RPMI8226 (cell line): ENCODE measurements at regions not wholly inside any gene's neighbourhood (a gene's known extent, or its start where the extent isn't known, plus 50 kb on each side); places are given as distances from the start of the nearest gene placed in this dataset.

Experiments
- DNase-seq: peaks from one replicate; pipeline ENCODE4 v3.0.0-alpha.2; 2015

- no peak for DNase-seq
Observed at GRCh38 chr2:18701546-18701945, 112.2 kb upstream of the NT5C1B start.

DNA sequence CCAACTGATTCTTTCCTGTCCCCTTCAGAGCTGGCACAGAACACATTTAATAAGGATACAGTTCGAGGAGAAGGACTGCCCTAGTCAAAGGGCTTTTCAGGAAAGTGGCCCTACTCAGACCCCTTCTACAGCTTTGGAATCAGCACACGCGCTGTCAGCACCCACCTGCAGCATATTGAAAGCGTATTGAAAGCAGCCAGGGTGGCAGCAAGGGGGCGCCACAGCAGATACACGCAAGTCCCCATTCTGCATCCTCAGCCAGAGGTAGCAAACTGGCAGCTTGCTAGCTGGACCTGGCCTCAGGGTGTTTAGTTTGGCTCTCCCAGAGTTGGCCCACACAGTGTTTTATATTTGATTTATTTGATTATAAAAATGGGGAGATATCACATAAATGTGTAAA is 101.0 kb upstream of the NT5C1B start:
- no peak for DNase-seq

DNA sequence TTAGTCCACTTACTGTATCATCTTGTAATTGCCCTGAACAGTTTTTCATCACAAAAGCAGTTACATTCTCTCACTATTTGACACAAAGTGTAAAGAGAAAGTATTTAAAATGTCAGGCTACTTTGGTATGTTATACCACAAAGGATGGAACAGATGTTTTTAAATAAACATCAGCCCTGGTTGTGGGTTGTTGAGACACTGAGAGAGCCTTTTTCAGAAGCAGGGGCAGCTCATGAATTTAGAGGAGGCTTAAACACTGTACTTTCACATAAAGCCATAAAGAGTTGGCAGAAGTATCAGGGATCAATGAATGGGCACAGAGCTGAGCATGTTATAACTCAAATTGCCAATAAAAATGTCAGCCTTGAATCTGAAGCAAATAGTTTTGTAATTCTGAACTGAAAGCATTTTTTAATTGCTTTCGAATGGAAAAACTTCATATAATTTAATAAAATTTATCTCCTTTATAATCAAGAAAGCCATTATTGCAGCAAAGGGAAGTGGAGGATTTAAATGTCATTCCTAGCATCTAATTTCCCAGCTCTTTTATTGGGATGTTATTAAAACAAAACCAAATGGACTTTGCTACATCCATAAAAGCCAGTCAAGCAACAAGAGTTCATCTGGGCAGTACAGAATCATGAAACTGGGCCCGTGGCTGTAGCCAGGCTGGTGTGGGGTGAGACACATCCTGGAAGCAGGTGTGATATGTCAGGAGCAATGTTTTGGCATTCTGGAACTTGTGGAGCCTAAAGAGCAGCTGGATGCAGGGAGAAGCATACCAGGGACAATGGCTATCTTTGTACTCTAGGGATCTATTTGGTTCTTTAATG is 95.1 kb upstream of the NT5C1B start:
- no peak for DNase-seq

GRCh38 chr2:18682681-18683080 is 93.3 kb upstream of the NT5C1B start:
- DNase-seq, result no peak

- no peak for DNase-seq
Observed at GRCh38 chr2:18677280-18677679, 87.9 kb upstream of the NT5C1B start.

- no peak for DNase-seq
Observed at GRCh38 chr2:18674309-18674708, 84.9 kb upstream of the NT5C1B start.

- DNase-seq, result no peak
Observed at GRCh38 chr2:18671363-18671762, 82.0 kb upstream of the NT5C1B start.

- DNase-seq, result no peak
Observed at GRCh38 chr2:18668221-18668620, 78.9 kb upstream of the NT5C1B start.

DNA sequence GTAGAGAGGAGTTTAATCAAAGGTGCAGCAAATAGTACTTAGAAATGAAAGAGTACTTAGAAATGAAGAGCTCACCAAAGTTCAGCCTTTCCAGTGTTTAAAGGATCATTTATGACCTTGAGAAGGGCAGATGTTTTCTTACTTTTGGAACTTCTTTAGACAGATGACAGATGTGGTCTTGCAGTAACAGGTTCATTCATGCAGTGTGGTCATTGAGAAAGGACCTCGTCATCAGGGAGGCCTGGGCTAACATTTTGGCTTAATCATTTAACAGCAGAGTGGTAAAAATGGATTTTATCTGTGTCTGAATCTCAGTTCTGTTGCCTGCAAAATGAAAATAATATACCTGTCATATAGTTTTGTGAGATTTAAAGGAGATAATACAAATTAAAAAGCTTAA is 75.1 kb upstream of the NT5C1B start:
- no peak for DNase-seq

- no peak for DNase-seq
Observed at GRCh38 chr2:18663861-18664260, 74.5 kb upstream of the NT5C1B start.

- DNase-seq, result no peak
Observed at GRCh38 chr2:18662689-18663088, 73.3 kb upstream of the NT5C1B start.

GRCh38 chr2:18659915-18660314 is 70.5 kb upstream of the NT5C1B start:
- no peak for DNase-seq

- no peak for DNase-seq
Observed at GRCh38 chr2:18656048-18656447, 66.7 kb upstream of the NT5C1B start.

DNA sequence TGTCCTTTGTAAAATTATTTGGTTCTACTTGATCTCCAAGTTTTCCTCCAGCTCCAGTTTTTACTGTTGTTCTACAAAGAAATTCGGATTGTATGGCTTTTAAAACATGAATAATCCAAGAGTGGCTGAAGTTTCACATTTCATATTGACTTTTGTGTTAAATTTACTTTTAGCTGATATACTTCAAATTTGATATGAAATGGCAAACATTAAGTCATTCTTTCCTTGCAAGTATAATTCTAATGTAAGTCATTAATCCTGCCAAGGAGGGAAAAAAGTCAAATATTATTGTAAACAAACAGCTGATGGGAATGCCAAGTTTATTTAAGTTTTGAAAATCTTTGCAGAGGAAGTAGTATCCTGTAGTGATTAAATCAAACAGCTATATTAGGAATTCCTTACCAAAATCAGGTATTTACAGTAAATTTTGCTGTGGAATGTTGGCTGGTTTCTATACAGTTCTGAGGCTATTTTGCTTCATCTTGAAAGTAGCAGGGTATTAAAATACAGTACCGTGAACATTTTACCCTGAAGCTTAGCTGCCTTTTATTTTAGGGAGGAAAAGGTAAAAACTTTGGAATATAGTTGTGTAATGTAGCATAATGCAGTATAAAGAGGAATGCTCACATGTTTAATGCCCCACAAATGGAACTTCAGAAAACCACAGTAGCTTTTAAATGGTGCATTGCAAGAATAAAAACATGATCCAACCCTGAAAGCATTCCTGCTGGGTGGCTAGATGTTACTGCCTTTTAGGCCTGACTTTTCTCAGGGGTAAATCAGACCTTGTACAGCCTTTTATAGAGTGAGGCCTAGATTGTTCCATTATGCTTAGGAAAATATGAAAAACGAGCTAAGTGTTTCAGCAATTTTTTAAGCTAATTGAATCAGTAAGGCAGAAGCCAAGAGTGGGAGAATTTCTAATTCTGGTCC is 62.7 kb upstream of the NT5C1B start:
- no peak for DNase-seq

- no peak for DNase-seq
Observed at GRCh38 chr2:18650221-18650620, 60.9 kb upstream of the NT5C1B start.

DNA sequence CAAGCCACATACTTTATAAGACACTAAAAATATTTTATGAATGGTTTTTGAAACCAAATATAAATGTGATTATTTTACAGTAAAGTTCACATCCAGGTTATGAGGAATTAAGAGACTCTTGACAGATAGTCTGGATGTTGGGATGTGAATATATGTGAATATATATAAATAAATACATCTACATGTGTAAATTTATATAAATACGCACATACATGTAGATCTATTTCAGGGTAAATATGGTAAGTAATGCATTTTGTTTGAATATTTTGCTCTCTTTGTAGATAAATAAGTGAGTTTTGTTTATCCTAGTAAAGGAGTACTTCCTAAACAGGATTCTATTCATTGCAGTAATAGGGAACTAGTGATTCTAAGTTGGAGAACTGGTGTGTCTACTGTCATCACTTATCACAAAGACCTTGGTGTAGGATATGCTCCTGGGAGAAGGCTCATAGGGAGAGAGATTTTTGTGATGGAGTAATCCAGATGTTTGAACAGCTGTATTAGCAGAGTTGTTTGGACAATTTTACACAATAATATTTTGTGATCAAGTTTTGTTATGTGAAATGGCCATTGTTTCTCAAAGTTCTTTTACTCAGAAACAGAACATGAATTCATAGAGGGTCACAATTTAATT is 60.2 kb upstream of the NT5C1B start:
- no peak for DNase-seq

- DNase-seq, result no peak
Observed at GRCh38 chr2:18648161-18648560, 58.8 kb upstream of the NT5C1B start.

GRCh38 chr2:18647731-18648130 is 58.4 kb upstream of the NT5C1B start:
- DNase-seq, result no peak

GRCh38 chr2:18645315-18645714 is 55.9 kb upstream of the NT5C1B start:
- DNase-seq, result no peak

GRCh38 chr2:18644115-18644462 is 54.7 kb upstream of the NT5C1B start:
- no peak for DNase-seq

- DNase-seq, result no peak
Observed at GRCh38 chr2:18643326-18644114, 54.2 kb upstream of the NT5C1B start.

GRCh38 chr2:18641823-18642222 is 52.5 kb upstream of the NT5C1B start:
- no peak for DNase-seq
